Left colon (tissue), 2 donors: ENCODE measurements at regions not wholly inside any gene's neighbourhood (a gene's known extent, or its start where the extent isn't known, plus 50 kb on each side); places are given as distances from the start of the nearest gene placed in this dataset.
A peak's percentile ranks its signal among the peaks of the same experiment; 100 is the strongest.
"Not testable (repeated sequence)": the region's sequence is repeated elsewhere in the genome, so short reads cannot be mapped to it uniquely, and the experiment has no call there.

Source experiments
- ATAC-seq: fragments of 200-7000 bp; cut with Tn5 transposase; one replicate; pipeline ENCODE4 v1.9.1; 2020; ENCODE audit warnings: mild to moderate bottlenecking, moderate library complexity
- DNase-seq, 2 donors: peaks; one replicate each; pipeline ENCODE4 v3.0.0-alpha.2; 2020
- intact Hi-C, 2 donors: fragments of 100-400 bp; cut with DNase I in 1 of 2; cut with micrococcal nuclease in 1 of 2; formaldehyde crosslinking; loops; one replicate each; pipeline versions ENCODE4 v1.11.2 to v1.14.0; 2022; cut with DNase I, micrococcal nuclease
- donor health status: DM: no; HTN: no; CAD: no.
- donor health status: DM: yes; HTN: yes; CAD: no.

DNA sequence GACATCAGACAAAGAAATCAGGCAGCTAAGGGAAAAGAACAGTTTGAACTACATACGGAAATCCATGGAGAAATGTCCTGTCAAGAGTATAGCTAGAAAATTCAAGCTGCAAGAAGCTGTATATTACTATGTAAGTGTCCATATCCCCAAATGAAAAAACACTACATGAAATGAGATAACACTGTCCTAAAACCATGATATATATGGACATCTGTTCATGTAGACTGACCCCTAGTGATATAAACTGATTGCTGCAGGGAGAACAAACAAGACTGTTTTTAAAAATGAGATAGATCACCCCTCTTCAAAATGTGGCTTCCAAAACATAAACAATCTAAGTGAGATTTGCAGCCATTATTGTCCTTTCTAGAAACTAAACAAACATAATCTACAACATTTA, 985.6 kb downstream of the EPHA3 start:
- ATAC-seq: peak; percentile 39
- intact Hi-C loops: loop anchor here in 1 of 2 donors (10.0 kb wide), 1 partner anchor 1888 kb away; no protein-coding TSS in a partner anchor

DNA sequence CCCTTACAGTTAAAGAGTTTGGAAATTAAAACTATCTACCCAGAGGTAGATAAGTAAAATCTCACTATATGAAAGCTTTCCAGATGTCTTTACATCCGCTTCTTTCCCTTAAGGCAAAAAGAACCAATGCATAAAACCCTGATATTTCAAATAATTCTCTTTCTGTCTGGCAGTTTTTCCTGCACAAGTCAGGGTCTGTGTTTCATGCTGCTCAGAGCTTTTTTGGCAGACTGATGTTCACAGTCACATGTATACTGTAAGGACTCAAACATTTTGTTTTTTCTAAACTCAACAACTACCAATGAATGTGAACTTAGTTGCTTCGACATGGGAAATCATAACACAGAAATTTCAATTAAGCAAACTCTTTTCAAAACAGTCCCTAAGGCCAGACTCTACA, 988.4 kb downstream of the EPHA3 start:
- intact Hi-C loops: loop anchor here in 1 of 2 donors (10.0 kb wide), 1 partner anchor 1891 kb away; no protein-coding TSS in a partner anchor
- ATAC-seq: no peak
- DNase-seq: no peak

More for the DNA sequence above, 985.6 kb downstream of the EPHA3 start:
- DNase-seq: no peak

DNA sequence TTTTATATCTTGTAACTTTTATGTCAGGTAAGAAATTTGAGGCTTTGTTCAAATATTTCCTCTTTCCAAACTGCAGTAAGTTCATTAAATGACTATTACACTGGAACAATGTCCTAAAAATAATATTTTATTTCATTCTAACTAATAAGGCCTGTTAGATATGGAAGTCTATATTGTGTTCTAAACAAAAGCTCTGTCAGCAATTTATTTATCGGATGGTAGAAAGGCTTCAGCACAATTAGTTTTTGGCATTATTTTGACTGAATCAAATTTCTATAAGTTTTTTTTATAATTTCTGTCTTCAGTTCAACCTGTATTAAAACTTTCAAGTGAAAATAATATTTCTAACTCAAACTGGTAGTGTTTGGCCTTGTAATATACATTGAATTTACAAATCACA, 992.1 kb downstream of the EPHA3 start:
- no peak for ATAC-seq
- intact Hi-C loops: loop anchor here in 1 of 2 donors (10.0 kb wide), 1 partner anchor 1895 kb away; no protein-coding TSS in a partner anchor
- no peak for DNase-seq

DNA sequence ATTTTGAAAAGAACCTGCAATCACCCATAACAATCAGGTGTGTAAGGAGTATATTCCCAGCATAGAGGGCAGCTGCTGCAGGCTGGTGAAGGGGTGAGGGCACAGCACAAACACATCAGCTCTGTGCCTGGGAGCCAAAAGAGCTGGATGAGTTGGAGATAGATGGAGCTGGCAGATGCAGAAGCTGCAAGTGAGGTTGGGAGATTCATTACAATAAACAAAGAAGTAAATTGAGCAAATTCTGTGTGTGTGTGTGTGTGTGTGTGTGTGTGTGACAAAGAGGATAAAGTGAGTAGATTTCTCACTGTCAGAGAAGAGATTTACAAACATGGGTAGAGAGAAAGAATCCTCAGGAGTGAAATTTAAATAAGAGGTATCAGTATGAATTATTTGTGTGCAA, 994.7 kb downstream of the EPHA3 start:
- intact Hi-C loops: no loop called here
- ATAC-seq (no peak), DNase-seq (no peak)

DNA sequence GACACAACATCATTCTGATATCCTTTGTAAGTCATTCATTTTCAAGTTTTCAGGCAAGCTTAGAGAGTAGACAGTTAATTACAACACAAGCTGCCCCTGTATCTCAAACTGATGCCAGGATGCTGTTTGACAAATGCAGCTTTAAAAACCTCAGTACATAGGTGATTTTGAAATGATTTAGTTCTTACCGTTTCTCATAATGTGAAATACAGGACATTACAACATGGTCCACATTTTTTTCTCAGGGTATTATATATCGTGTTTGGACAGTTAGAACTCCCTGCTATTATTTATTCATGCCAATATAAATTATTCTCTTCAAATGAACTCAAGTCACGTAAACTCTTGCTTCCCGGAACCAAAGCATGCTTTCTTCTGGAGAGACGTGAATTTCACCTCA, 1013.9 kb downstream of the EPHA3 start:
- no peak for ATAC-seq
- intact Hi-C loops: no loop called here
- DNase-seq: no peak

DNA sequence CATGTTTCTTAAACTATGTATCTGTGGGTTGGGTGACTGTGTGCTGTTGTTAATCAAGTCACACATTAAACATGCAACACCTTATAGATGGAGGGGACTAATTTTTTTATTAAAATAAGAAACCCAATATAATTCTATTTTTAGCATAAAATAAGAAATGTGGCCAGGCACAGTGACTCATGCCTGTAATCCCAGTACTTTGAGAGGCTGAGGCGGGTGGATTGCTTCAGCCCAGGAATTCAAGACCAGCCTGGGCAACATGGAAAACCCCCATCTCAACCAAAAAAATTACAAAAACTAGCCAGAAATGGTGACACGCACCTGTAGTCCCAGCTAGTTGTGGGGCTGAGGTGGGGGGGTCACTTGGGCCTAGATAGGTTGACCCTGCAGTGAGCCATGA, 1021.0 kb downstream of the EPHA3 start:
- no peak for DNase-seq
- intact Hi-C loops: no loop called here
- no peak for ATAC-seq

DNA sequence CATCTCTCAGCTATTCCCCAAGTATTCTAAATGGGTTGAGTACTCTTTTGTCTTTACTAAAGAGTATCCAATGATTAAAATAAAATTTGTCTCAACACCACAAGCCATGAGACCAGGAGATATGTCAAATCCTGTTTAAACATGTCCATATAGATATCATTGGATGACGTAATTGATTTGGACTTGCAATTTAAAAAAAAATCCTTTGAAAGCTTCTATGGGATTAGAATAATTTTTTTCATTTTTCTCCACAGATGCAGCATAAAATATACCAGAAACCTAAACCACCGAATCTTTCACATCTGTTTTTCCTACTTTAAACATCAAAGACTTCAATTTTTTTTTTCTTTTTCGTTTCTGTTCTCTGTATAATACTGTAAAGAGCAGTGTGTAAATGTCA, 1022.3 kb downstream of the EPHA3 start:
- no peak for ATAC-seq
- DNase-seq: no peak
- intact Hi-C loops: no loop called here

DNA sequence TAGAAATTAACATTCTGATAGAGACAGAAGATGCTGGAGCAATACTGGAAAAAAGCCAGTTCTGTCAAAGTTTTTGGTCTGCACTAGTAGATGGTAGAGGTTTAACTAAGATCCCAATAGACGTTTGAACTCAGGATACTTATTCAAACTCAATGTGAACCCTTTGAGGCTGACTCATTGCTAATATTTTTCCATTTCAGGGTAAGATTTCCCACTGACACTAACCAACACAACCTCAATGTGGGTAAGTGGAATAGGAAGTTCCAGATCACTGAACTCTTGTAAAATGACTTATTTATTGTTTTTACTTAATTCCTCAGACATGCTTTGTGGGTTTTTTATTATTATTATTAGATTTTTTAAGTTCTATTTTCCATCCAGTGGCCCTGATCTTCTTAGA, 1024.8 kb downstream of the EPHA3 start:
- ATAC-seq: no peak
- intact Hi-C loops: no loop called here
- no peak for DNase-seq

DNA sequence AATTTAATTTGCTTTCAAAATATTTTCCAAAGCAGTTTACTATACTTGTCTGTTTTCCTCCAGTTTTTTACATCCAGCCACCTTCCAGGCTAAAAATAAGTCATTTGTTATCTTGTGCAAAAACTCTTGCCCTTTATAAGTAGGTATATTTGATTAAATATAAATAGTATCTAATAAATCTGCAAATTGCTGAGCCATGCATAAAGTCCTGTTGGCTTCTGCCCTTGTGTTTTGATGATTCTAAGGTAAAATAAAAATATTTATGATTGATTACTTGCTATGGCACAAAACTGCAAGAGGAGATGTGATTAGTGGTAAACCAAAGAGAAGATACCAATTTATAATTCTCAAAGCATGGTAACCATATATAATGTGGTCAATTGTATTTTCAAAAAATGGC, 1026.7 kb downstream of the EPHA3 start:
- intact Hi-C loops: no loop called here
- DNase-seq (no peak), ATAC-seq (no peak)

DNA sequence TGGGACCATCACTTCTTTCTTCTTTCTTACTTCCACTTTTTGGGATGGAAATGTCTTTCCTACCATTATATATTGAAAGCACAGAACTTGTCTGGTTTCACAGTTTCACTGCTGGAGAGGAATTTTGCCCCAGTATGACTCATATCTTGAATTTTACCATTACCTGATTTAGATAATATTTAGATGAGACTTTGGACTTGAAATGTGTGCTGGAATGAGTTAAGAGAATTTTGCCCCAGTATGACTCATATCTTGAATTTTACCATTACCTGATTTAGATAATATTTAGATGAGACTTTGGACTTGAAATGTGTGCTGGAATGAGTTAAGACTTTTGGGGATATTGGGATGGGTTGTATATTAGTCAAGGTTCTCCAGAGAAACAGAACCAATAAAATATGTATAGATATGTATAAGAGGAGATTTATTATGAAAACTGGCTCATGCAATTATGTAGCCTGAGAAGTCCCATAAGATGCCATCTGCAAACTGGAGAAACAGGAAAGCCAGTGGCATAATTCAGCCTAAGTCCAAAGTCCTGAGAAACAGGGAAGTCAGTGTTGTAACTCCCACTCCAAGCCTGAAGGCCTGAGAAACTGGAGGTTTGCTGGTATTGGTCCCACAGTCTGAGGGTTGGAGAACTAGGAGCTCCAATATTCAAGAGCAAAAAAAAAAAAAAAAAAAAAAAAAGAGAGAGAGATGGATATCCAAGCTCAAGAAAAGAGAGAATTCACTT, 1029.2 kb downstream of the EPHA3 start:
- DNase-seq: peak; percentile 6 to 41
- ATAC-seq: peak; percentile 99
- intact Hi-C loops: no loop called here

DNA sequence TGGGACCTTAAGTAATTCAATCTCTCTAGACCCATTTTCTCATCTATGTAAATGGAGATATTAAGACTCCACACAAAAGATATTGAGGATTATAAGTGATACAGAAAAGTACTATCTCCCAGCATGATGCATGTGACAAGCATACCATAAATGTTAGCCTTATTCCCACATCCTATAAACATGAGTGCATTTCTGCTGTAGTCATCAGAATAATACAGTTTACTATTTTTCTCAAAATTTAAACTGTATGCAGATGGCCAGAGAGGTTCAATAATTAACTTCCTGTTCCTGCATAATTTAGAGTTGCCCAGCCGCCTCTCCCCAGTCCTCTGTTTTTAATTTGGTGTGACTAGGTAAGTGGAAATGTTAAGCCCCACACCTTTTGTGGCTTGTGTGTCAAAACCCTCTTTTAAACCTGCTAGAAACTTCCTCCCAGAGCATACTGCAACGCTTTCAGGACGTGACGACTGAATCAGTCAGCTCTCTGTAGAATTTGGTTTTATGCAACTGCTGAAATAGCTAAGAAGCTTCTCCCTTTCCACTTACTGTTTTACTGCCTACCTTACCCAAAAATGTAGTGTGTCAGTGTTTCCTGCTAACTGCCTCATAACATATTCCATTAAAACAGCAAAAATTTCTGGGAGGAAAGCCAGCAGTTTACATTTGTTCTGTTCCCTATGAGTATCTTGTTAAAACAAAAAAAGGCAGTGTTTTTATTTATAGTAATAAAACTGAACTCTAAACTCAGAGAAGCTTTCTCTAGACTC, 1037.9 kb downstream of the EPHA3 start:
- no peak for DNase-seq
- intact Hi-C loops: no loop called here
- ATAC-seq: no peak

DNA sequence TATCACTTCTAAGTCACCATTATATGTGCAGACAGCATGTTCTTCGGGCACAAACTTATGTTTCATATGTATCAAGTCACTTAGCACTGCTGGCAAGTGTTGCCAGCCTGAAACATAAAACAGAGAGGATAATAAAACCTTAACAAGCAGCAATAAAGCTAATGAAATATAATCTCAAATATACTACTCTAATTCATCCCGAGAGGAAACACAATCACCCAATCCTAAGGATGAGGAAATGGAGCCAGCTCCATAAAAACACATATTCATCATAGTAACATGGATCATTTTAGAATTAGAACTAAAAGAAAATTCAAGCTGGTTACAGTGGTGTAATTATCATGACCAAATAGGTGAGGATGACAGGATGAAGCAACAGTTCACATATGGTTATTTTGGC, 1072.7 kb downstream of the EPHA3 start:
- DNase-seq: no peak
- ATAC-seq: no peak
- intact Hi-C loops: no loop called here

DNA sequence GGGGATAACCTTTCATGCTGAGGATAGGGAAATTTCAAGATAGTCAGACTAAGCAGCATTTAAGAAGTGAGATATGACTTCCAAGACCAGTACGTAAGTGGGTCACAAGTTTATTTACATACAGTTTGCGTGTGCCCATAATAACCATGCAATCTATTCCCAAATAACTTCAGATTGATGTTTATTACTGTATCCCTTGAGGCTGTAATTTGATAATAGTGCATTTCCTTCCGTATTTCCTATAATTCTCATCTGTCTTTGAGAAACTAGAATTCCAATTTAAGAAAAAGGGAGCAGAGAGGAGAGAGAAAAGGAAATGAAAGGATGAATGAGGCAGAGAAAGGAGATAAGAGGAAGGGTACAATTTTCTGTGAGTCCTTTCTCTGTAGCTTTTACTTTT, 1073.1 kb downstream of the EPHA3 start:
- intact Hi-C loops: no loop called here
- ATAC-seq (no peak), DNase-seq (no peak)

DNA sequence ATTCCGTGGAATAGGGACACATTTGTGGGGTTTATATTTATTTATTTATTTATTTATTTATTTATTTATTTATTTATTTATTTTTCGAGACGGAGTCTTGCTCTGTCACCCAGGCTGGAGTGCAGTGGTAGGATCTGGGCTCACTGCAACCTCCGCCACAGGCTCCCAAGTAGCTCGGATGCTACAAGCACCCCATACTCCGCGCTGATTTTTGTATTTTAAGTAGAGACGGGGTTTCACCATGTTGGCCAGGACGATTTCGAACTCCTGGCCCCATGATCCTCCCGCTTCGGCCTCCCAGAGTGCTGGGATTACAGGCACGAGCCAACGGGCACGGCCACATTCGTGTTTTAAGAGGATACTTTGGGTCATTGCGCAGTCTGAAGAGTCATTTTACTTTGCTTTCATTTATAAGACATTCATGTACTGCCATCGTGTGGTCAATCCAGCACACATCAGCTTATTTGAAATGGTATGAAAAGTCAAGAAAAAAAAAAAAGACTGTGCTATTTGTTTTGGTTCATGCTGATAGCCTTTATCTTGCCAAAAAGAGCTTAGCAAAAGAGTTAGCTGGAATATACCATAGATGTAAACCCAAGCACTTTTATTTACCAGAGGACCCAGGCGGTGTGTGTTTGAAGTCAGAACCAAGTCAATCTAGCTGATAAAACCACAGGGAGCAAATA, 1075.0 kb downstream of the EPHA3 start:
- ATAC-seq: peak; percentile 73
- intact Hi-C loops: not testable (repeated sequence)

DNA sequence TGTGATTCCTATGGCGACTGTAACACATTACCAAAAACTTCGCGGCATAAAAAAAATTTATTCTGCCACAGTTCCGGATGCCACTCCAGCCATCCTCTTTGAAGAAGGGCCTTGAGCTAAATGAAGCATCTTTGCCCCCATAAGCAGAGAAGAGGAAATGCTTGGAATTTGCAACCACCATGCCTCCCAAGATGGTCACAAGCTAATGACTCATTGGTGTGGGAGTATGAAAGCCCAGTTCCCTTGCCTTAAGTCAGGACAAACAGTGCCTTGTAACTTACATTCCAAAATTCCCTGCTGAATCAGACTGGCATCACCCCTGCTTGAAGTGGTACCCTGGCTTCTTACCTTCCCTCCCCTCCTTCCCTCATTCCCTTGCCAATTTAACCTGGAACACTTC, 1077.4 kb downstream of the EPHA3 start:
- DNase-seq: no peak
- intact Hi-C loops: no loop called here
- no peak for ATAC-seq

More for the DNA sequence above, 1075.0 kb downstream of the EPHA3 start:
- DNase-seq: peak in 1 of 2 donors; percentile 10

DNA sequence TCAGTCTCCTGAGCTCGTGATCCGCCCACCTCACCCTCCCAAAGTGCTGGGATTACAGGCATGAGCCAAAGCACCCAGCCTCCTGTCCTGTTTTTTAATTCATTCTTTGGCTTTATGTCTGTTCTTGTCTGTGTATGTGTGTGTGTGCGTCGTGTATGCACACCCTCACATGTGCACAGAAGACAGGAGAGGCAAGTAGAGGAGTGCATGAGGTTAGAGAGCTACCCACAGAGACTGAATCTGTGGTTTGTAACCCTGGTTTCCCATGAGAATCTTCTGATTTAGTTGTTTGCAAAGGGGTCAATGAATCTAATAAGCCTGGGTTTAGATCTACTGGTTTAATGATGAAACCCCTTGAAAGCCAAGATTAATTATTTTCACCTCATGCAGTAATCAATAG, 1090.0 kb downstream of the EPHA3 start:
- DNase-seq, ATAC-seq, intact Hi-C loops: not testable (repeated sequence)

DNA sequence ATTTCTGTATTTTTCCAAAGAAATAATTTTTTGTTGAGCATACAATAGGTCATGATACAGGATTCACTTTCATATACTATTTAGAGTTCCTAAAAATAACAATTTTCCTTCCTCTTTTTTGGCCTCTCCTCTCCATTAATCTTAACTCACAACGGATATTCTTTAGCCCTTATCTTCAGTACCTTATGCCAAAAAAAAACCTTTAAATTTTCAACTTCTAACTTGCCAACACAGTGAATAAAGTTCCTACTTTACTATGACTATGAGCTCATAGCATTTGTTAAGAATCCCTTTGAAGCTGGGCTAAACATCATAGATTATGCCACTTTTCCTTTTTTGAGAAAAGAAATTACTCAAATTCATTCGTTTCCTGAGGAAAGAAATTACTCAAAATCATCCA, 1095.5 kb downstream of the EPHA3 start:
- DNase-seq, ATAC-seq, intact Hi-C loops: not testable (repeated sequence)

DNA sequence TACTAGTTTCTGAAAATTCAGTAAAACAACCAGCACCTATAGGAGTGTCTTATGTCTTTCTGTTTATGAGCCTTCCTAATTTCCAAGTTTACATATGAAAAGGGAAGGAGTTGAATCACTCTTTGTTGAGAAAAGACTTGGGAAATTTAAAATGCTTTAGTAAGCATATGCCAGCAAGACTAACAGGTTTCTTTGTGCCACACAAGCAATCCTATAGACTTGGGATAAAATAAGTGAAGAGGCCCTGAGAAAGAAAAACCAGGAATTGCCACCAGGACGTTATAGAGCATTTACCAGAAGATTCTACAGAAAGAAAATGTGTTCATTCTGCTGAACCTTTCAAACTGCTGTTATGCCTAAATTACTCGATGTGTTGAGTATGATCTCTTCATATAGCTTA, 1099.1 kb downstream of the EPHA3 start:
- intact Hi-C loops, ATAC-seq, DNase-seq: not testable (repeated sequence)

DNA sequence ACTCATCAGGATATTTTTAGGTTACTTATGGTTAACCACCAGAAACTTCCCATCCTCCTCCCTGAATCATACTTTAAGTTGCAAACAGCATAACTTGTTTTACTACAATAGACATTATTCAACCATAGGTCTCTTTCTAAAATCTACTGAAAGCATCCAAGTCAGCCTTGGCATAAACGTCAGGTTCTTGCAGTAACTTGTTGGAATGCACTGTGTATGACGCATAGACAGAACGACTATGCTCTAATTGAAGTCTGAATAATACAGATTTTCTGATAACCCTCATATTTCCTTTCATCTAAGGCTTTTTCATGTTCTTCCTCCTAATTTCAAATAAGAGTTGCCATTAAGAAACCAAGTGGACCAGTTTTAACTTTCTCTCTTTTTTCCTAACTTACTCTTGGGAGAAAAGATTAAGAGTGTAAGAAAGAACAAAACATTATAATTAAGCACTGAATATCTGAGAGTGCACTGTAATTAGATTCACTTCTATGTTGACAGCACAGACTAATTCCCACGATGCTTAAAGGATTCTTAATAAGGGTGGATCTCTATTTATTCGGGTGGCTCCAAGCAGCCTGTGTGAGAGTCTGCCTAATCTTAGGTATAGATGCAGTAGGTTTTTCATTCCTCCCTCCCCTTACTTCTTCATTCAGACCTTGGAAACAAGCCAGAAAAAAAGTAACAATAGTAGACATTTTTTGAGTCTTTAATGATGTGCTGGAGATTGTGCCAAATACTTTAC, 1100.1 kb downstream of the EPHA3 start:
- DNase-seq, ATAC-seq, intact Hi-C loops: not testable (repeated sequence)
